GM18909 (cell line): ENCODE measurements at regions not wholly inside any gene's neighbourhood (a gene's known extent, or its start where the extent isn't known, plus 50 kb on each side); places are given as distances from the start of the nearest gene placed in this dataset.

Source experiments
- ATAC-seq: cut with Tn5 transposase; IDR thresholded peaks from one replicate; pipeline ENCODE4 v1.9.1; 2021; ENCODE audit warnings: mild to moderate bottlenecking; ENCODE audit not compliant: unreplicated experiment, poor library complexity

DNA sequence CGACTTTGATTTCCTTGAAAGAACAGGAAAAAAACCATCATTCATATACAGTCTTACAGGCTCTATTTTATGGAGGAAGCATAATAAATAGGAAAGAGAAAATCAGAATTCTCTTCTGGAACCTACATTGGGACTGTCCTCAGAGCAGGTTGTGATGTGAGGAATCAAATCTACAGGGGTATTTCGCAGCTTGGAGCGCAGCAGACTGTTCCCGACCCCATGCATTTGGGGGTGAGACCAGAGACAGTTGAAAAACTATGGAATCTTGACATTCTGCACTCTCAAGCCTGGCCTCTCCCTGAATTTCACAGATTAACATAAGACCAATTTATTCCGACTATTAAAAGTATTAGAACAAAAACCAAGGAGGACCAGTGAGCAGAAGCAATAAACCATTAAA lies 93.3 kb upstream of the PRSS58 start:
- ATAC-seq: no peak

GRCh38 chr7:142349670-142350405 lies 92.0 kb upstream of the PRSS58 start:
- ATAC-seq: no peak

DNA sequence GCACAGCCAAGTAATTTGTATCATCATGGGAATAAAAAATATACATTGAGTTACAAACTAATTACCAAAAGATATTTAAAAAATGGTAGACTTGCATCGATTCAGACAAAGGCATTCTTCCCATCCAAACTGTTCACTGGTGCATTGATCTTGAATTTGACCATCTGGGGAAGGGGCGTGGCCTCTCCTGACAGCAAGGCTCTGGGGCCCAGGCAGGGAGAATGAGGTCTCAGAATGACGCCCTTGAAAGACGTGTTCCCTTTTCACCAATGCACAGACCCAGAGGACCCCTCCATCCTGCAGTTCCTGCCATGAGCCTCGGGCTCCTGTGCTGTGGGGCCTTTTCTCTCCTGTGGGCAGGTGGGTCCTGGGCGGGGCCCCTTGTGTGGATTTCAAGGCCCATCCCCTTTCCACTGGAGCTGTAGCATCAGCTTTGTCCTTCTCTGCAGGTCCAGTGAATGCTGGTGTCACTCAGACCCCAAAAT lies 91.1 kb upstream of the PRSS58 start:
- ATAC-seq: no peak

GRCh38 chr7:142348100-142348499 lies 90.2 kb upstream of the PRSS58 start:
- no peak for ATAC-seq

DNA sequence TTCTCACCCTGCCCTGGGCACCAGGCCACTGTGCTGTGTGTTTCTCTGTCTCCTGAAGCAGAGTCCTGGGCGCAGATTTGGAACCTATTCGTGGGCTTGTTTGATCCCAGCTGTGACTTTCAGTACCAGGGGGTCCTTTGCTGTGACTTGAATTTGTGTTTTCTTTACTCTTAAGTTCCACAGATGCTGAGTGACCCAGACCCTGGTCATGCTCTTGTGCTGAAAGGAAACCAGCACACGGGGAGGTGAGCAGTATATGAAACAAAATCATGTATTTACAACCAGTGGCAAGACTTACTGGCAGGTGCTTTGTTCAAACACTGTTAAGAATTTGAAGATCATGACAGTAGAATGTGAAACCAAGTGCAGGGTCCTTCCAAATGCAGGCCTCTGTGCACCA lies 89.2 kb upstream of the PRSS58 start:
- no peak for ATAC-seq

- ATAC-seq: no peak
Observed at GRCh38 chr7:142345811-142346210, 88.0 kb upstream of the PRSS58 start.

DNA sequence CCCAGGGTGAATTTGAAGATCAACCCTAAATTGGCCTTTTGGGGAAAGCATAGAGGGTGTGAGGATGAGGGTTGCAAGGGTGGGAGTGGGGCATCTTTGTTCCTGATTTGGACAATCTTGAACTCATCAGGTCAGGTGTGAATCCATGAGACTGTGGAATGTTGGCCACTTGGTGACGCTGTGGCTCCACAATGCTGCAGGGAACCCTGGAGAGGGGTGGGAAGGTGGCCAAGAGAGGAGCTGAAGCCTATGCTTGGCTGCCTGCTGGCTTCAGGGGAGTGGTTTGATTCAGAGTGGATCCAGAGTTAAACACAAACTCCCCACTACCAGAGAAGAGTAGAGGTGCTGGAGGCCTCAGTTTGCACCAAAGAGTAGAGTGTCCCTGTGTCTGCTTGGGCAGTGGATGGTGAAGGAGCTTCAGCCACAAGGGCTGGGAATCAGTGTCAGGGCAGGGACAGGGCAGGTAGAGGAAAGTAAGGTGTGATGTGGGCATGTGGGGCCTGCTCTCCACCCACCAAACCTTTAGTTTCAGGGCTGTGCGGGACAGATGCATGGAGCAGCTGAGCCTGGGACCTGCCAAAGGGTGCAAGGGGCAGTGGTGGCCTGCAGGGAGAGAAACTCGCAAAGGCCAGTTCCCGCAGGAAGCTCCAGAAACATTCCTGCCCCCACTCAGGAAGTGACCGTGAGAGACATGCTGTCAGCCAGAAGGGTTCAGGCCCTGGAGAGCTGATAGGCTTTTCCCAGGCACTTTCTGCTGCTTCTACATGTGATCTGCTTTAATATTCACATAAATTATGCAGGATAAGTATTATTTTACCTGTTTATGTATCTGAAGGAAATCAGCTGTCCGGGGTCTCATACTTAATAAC lies 81.0 kb upstream of the PRSS58 start:
- no peak for ATAC-seq

GRCh38 chr7:142337054-142338001 lies 79.5 kb upstream of the PRSS58 start:
- no peak for ATAC-seq

GRCh38 chr7:142334806-142335205 lies 76.9 kb upstream of the PRSS58 start:
- ATAC-seq: no peak

DNA sequence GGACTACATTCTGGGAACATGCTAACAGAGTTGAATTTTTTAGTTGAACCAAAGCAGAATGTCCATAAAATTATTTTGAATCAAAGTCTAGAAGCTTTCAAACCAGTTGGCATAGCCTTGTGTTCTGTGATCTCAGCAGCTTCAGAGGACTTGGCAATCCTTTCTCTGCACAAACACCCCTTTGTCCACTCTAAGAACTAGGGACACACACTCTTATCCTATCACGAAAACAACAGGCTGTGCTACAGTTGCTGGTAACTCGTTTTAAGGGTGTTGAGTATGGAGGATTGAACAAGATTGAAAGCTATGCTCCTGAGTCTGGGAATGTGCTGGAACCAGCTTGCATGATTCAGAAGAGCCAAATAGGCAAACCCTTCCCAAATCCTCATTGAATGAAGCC lies 76.4 kb upstream of the PRSS58 start:
- ATAC-seq: no peak

DNA sequence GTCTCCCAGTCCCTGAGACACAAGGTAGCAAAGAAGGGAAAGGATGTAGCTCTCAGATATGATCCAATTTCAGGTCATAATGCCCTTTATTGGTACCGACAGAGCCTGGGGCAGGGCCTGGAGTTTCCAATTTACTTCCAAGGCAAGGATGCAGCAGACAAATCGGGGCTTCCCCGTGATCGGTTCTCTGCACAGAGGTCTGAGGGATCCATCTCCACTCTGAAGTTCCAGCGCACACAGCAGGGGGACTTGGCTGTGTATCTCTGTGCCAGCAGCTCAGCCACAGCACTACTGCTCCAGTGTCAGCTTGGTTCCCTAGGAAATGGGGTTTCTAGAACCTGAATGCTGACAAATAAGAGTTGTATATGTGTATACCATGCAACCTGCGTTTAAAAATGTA lies 74.6 kb upstream of the PRSS58 start:
- no peak for ATAC-seq

DNA sequence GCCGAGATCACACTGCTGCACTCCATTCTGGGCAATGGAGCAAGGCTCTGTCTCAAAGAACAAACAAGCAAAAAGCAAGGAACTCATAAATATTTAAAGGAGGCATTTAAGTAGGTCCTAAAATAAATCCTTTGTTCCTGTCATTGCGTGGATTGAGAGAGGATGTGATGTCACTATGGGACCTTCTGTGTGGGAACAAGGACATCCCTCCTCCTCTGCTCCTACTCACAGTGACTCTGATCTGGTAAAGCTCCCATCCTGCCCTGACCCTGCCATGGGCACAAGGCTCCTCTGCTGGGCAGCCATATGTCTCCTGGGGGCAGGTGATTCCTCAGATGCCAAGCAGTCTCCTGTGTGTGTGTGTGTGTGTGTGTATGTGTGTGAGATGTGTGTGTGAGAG lies 74.1 kb upstream of the PRSS58 start:
- no peak for ATAC-seq

GRCh38 chr7:142329062-142329790 lies 71.4 kb upstream of the PRSS58 start:
- ATAC-seq: no peak

DNA sequence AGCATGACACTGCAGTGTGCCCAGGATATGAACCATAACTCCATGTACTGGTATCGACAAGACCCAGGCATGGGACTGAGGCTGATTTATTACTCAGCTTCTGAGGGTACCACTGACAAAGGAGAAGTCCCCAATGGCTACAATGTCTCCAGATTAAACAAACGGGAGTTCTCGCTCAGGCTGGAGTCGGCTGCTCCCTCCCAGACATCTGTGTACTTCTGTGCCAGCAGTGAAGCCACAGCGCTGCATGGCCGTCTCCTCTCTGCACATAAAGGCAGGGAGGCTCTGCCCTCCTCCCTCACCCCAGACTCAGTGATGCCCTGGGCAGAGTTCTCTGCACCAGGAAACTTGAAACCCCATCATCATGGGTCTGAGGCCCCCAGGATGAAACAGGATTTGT lies 70.7 kb upstream of the PRSS58 start:
- ATAC-seq: no peak

DNA sequence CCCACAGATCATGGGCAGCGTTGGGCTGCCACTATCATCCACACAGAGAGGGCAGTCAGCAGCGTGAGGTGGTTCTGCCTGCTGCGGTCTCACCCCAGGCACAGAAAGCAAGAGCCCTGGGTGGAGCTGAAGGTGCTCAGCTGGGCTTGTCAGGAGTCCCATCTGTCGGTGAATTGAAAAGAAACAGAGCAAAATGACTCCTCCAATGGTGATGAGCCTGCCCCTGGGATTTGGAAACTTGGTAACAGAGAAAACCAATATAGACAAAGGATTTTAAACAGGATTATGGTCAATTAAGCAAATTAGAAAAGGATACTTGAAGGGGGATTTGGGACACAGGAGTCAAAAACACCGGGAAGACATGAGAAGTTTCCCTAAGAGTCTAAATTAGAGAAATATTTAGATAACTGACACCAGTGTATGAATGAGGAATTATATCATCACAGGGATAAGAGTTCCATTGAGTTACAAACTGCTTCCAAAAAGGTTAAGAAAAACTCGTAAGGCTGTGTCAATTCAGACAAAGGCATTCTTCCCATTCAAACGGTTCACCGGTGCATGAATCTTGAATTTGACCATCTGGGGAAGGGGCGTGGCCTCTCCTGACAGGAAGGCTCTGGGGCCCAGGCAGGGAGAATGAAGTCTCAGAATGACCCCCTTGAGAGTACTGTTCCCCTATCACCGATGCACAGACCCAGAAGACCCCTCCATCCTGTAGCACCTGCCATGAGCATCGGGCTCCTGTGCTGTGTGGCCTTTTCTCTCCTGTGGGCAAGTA lies 70.0 kb upstream of the PRSS58 start:
- ATAC-seq: no peak

GRCh38 chr7:142323706-142324105 lies 65.8 kb upstream of the PRSS58 start:
- ATAC-seq: no peak

DNA sequence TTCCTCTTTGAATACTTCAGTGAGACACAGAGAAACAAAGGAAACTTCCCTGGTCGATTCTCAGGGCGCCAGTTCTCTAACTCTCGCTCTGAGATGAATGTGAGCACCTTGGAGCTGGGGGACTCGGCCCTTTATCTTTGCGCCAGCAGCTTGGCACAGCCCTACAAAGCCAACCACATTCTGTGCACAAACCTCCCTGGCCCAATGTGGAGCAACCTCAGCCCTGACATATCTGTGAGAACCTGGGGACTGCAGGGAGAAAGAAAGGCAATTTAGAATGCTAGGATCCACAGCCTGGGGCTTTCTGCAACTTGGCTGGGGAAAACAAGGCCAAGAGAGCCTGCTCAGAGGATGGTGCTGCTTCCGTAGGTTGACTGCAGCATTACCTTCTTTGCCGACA lies 63.5 kb upstream of the PRSS58 start:
- ATAC-seq: no peak

DNA sequence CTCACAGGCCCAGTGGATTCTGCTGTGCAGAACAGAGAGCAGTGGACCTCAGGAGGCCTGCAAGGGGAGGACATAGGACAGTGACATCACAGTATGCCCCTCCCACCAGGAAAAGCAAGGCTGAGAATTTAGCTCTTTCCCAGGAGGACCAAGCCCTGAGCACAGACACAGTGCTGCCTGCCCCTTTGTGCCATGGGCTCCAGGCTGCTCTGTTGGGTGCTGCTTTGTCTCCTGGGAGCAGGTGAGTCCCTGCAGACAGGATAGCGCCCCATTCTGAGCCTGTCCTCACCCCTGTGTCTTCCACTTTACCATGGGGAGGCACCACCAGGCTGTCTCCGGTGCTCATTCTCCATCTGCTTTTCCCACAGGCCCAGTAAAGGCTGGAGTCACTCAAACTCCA lies 63.0 kb upstream of the PRSS58 start:
- ATAC-seq: no peak

GRCh38 chr7:142319970-142320369 lies 62.1 kb upstream of the PRSS58 start:
- ATAC-seq: no peak
